GM23248 (cell line): ENCODE measurements at regions not wholly inside any gene's neighbourhood (a gene's known extent, or its start where the extent isn't known, plus 50 kb on each side); places are given as distances from the start of the nearest gene placed in this dataset.
"Not testable (repeated sequence)": the region's sequence is repeated elsewhere in the genome, so short reads cannot be mapped to it uniquely, and the experiment has no call there.

Experiments
- EZH2 ChIP-seq: fragments of 200-600 bp; sonication (generic); IDR thresholded peaks from 2 replicates; pipeline ENCODE4 v1.6.1; 2018; ENCODE audit warnings: antibody characterized with exemption, mild to moderate bottlenecking; ENCODE audit not compliant: insufficient read depth, poor library complexity, severe bottlenecking
- EZH2phosphoT487 ChIP-seq: fragments of 200-600 bp; sonication (generic); IDR thresholded peaks from 2 replicates; pipeline ENCODE4 v1.6.1; 2018; ENCODE audit warnings: antibody characterized with exemption, moderate library complexity, mild to moderate bottlenecking, low read depth; ENCODE audit not compliant: insufficient read depth

DNA sequence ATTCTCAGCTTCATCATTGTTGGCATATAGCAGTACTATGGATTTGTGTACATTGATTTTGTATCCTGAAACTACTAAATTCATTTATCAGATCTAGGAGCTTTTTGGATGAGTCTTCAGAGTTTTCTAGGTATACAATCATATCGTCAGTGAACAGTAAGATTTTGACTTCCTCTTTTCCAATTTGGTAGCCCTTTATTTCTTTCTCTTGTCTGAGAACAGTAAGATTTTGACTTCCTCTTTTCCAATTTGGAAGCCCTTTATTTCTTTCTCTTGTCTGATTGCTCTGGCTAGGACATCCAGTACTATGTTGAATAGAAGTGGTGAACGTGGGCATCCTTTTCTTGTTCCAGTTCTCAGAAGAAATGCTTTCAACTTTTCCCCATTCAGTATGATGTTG lies 140.4 kb upstream of the B3GAT2 start:
- not testable (repeated sequence) for TF ChIP-seq EZH2, EZH2phosphoT487
